HCT116 (cell line): ENCODE measurements at regions not wholly inside any gene's neighbourhood (a gene's known extent, or its start where the extent isn't known, plus 50 kb on each side); places are given as distances from the start of the nearest gene placed in this dataset.

Experiments
- ATAC-seq: fragments of 200-7000 bp; cut with Tn5 transposase; 2 replicates; pipeline ENCODE4 v1.9.1; 2020; ENCODE audit warnings: mild to moderate bottlenecking, moderate library complexity
- BruUV-seq: library from RNA; stranded (reverse); fragments of 400-500 nt; replicated peaks from 2 replicates; lab custom pipeline; 2021; lab: Mats Ljungman, UMichigan
- CTCF ChIA-PET: fragments of 300-600 bp; sonication (Branson Sonifier 250); formaldehyde crosslinking; loops from one replicate; lab custom pipeline; 2021; ENCODE audit warnings: antibody characterized with exemption; lab: Charles Lee
- POLR2A ChIA-PET: fragments of 300-600, 350-600 bp; sonication (Branson Sonifier 250); formaldehyde crosslinking; loops from one replicate; lab custom pipeline; 2021; ENCODE audit warnings: antibody characterized with exemption; lab: Charles Lee
- RAD21 ChIA-PET, 2 experiments: fragments of 300-600 bp; sonication (Branson Sonifier 250); formaldehyde crosslinking; loops; one replicate each; lab custom pipeline; 2023; ENCODE audit warnings: low total read pairs in 2 of 2; ENCODE audit not compliant: uncharacterized antibody in 2 of 2, unreplicated experiment in 2 of 2, low non-redundant PET in 1 of 2; lab: Charles Lee
- DNase-seq: peaks from one replicate; pipeline ENCODE4 v3.0.0-alpha.2; 2010; ENCODE audit warnings: low read depth, low spot score
- H2AFZ ChIP-seq: fragments of 200-600 bp; shearing (Covaris generic), sonication (generic); 2 replicates; pipeline ENCODE4 v1.6.1; 2017; ENCODE audit warnings: low read depth, mixed run types, mixed read lengths, antibody characterized with exemption, low read length; ENCODE audit not compliant: poor library complexity, severe bottlenecking
- H3K27ac ChIP-seq: 2 replicates; pipeline ENCODE4 v1.5.1; 2012; ENCODE audit warnings: low read depth, low read length
- H3K27me3 ChIP-seq: fragments of 200-600 bp; sonication (generic); 2 replicates; pipeline ENCODE4 v1.6.1; 2016; ENCODE audit warnings: mixed run types, low read length, mixed read lengths; ENCODE audit not compliant: insufficient read depth
- H3K36me3 ChIP-seq, 2 experiments: fragments of 200-500 bp in 1 of 2; fragments of 200-600 bp in 1 of 2; sonication (Bioruptor generic) in 1 of 2; sonication (generic) in 1 of 2; 2 replicates each; pipeline versions ENCODE4 v1.5.1 to v1.6.1; 2014 to 2016; ENCODE audit warnings: low read length in 2 of 2, inconsistent platforms in 1 of 2, mixed read lengths in 1 of 2, mixed run types in 1 of 2; ENCODE audit not compliant: insufficient read depth in 2 of 2, control insufficient read depth in 1 of 2
- H3K4me1 ChIP-seq, 2 experiments: fragments of 200-600 bp in 1 of 2; sonication (generic) in 1 of 2; 2 replicates each; pipeline versions ENCODE4 v1.5.1 to v1.6.1; 2012 to 2017; ENCODE audit warnings: low read length in 2 of 2, inconsistent platforms in 1 of 2, mild to moderate bottlenecking in 1 of 2, mixed read lengths in 1 of 2, mixed run types in 1 of 2, moderate library complexity in 1 of 2; ENCODE audit not compliant: insufficient read depth in 2 of 2, control insufficient read depth in 1 of 2
- H3K4me2 ChIP-seq: fragments of 200-600 bp; sonication (generic); 2 replicates; pipeline ENCODE4 v1.6.1; 2017; ENCODE audit warnings: mixed run types, low read length, mixed read lengths
- H3K4me3 ChIP-seq, 2 experiments: fragments of 200-600 bp in 1 of 2; sonication (generic) in 1 of 2; replicated peaks in 1 of 2; 2 replicates each; pipeline ENCODE4 v1.5.1; 2011 to 2016; ENCODE audit warnings: low read length in 2 of 2, control low read depth in 1 of 2, low read depth in 1 of 2, mild to moderate bottlenecking in 1 of 2, mixed read lengths in 1 of 2, mixed run types in 1 of 2
- H3K79me2 ChIP-seq: fragments of 200-600 bp; sonication (generic); 2 replicates; pipeline ENCODE4 v1.6.1; 2017; ENCODE audit warnings: mild to moderate bottlenecking, mixed run types, low read length, moderate library complexity, mixed read lengths; ENCODE audit not compliant: insufficient read depth
- H3K9ac ChIP-seq: fragments of 200-600 bp; sonication (generic); 2 replicates; pipeline ENCODE4 v1.6.1; 2016; ENCODE audit warnings: low read length, mixed read lengths
- H3K9me2 ChIP-seq: fragments of 200-600 bp; sonication (generic), shearing (Covaris generic); 2 replicates; pipeline ENCODE4 v1.6.1; 2017; ENCODE audit warnings: mixed run types, mild to moderate bottlenecking, moderate library complexity; ENCODE audit not compliant: insufficient read depth
- H3K9me3 ChIP-seq, 2 experiments: fragments of 200-500 bp in 1 of 2; fragments of 200-600 bp in 1 of 2; sonication (Bioruptor generic) in 1 of 2; sonication (generic) in 1 of 2; 2 replicates each; pipeline ENCODE4 v1.6.1; 2014 to 2017; ENCODE audit warnings: low read length in 2 of 2, mixed read lengths in 2 of 2, inconsistent platforms in 1 of 2, low read depth in 1 of 2, mild to moderate bottlenecking in 1 of 2, mixed run types in 1 of 2, moderate library complexity in 1 of 2; ENCODE audit not compliant: control insufficient read depth in 1 of 2, insufficient read depth in 1 of 2
- H4K20me1 ChIP-seq: fragments of 200-600 bp; sonication (generic), shearing (Covaris generic); 2 replicates; pipeline ENCODE4 v1.6.1; 2017; ENCODE audit warnings: mixed run types, mild to moderate bottlenecking, moderate library complexity; ENCODE audit not compliant: insufficient read depth
- CBX3 ChIP-seq: IDR thresholded peaks from 2 replicates; pipeline ENCODE4 v1.6.1; 2012; ENCODE audit warnings: low read depth
- CEBPB ChIP-seq: IDR thresholded peaks from 2 replicates; pipeline ENCODE4 v1.6.1; 2012; ENCODE audit warnings: low read depth
- EGR1 ChIP-seq: IDR thresholded peaks from 2 replicates; pipeline ENCODE4 v1.6.1; 2012; ENCODE audit warnings: low read depth
- EZH2 ChIP-seq: fragments of 200-600 bp; sonication (generic); IDR thresholded peaks from 2 replicates; pipeline ENCODE4 v1.6.1; 2017; ENCODE audit warnings: antibody characterized with exemption, mixed run types
- FOSL1 ChIP-seq: IDR thresholded peaks from 2 replicates; pipeline ENCODE4 v1.6.1; 2012; ENCODE audit warnings: low read depth
- POLR2A ChIP-seq: IDR thresholded peaks from 2 replicates; pipeline ENCODE4 v1.7.0; 2011; ENCODE audit warnings: borderline replicate concordance; ENCODE audit not compliant: insufficient read depth, insufficient read length; ENCODE audit errors: extremely low read depth
- POLR2AphosphoS5 ChIP-seq: IDR thresholded peaks from 2 replicates; pipeline ENCODE4 v1.6.1; 2011; ENCODE audit warnings: mild to moderate bottlenecking, low read depth, low read length, moderate library complexity
- RAD21 ChIP-seq: IDR thresholded peaks from 2 replicates; pipeline ENCODE4 v1.6.1; 2012; ENCODE audit warnings: low read depth, mild to moderate bottlenecking
- SIN3A ChIP-seq: IDR thresholded peaks from 2 replicates; pipeline ENCODE4 v1.6.1; 2012; ENCODE audit warnings: low read depth
- SP1 ChIP-seq: IDR thresholded peaks from 2 replicates; pipeline ENCODE4 v1.6.1; 2012; ENCODE audit warnings: low read depth
- SRF ChIP-seq: IDR thresholded peaks from 2 replicates; pipeline ENCODE4 v1.6.1; 2012; ENCODE audit warnings: low read depth
- TCF7L2 ChIP-seq: IDR thresholded peaks from 2 replicates; pipeline ENCODE4 v1.7.0; 2011; ENCODE audit warnings: borderline replicate concordance, inconsistent platforms; ENCODE audit not compliant: insufficient read depth, insufficient read length; ENCODE audit errors: extremely low read depth
- YY1 ChIP-seq: IDR thresholded peaks from 2 replicates; pipeline ENCODE4 v1.6.1; 2011; ENCODE audit warnings: low read length, low read depth, moderate library complexity, mild to moderate bottlenecking; ENCODE audit not compliant: insufficient replicate concordance; ENCODE audit errors: extremely low read depth
- ZNF274 ChIP-seq: fragments of 200-500 bp; sonication (Bioruptor generic); IDR thresholded peaks from 2 replicates; pipeline ENCODE4 v1.6.1; 2014; ENCODE audit warnings: mild to moderate bottlenecking, low read depth, low read length, inconsistent platforms
- intact Hi-C: fragments of 100-400 bp; cut with micrococcal nuclease; formaldehyde crosslinking; loops from 2 replicates; pipeline ENCODE4 v1.10.0; 2022
- TF ChIP-seq, protein P1 (sequence below): IDR thresholded peaks from 2 replicates; pipeline ENCODE4 v1.6.1; 2012
- TF ChIP-seq, protein P2 (sequence below): IDR thresholded peaks from 2 replicates; pipeline ENCODE4 v1.6.1; 2011; ENCODE audit warnings: mild to moderate bottlenecking, low read length, moderate library complexity; ENCODE audit not compliant: insufficient replicate concordance; ENCODE audit errors: extremely low read depth
- TF ChIP-seq, protein P3 (sequence below): IDR thresholded peaks from 2 replicates; pipeline ENCODE4 v1.6.1; 2012

DNA sequence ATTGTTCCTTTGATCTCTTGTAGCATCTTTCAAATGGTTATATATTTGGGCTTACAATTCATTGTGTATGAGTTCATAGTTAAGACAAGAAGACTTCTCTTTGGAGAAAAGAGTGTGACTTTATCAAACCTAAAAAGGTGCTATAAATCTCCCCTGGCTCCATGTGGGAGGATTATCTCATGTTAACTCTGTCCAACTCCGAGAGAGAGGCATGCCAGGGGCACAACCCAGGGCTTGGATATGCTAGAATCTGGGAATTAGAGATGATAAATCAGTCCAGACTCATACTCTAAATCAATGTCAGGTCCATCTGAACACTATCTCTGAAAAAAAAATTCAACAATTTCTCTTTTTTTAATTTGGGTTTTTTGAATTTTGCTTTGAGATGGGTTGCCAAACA, 462.8 kb downstream of the TUSC7 start:
- no peak for ATAC-seq
- no peaks in the 10 kb centered on the region for H3K27me3 ChIP-seq
- no peak overlapping the region for H3K4me3 ChIP-seq
- H3K4me1 ChIP-seq, result no peaks in the 10 kb centered on the region
- no peak overlapping the region for H2AFZ ChIP-seq
- no peaks in the 10 kb centered on the region for H3K79me2 ChIP-seq
- intact Hi-C loops, result no loop called here
- H3K27ac ChIP-seq, result no peak overlapping the region
- H3K36me3 ChIP-seq, result no peaks in the 10 kb centered on the region
- CTCF ChIA-PET, result no interaction called here
- no peak overlapping the region for H3K4me2 ChIP-seq
- BruUV-seq, result no TSS peak
- no peak for DNase-seq
- no peak for TF ChIP-seq EGR1
- no peak for TF ChIP-seq FOSL1
- no peak for TF ChIP-seq ZNF274
- TF ChIP-seq CBX3, result no peak
- TF ChIP-seq RAD21, result no peak
- TF ChIP-seq TCF7L2, result no peak
- no peak for TF ChIP-seq YY1
- TF ChIP-seq POLR2AphosphoS5, result no peak
- H3K9me3 ChIP-seq, result peaks cover 0 to 4% of the 10 kb centered on the region in 2 experiments; a peak in 1 of 4 replicates
- RAD21 ChIA-PET, result no interaction called here
- no peaks in the 10 kb centered on the region for H3K9me2 ChIP-seq
- POLR2A ChIA-PET, result no interaction called here
- no peaks in the 10 kb centered on the region for H4K20me1 ChIP-seq
- H3K9ac ChIP-seq, result no peak overlapping the region

DNA sequence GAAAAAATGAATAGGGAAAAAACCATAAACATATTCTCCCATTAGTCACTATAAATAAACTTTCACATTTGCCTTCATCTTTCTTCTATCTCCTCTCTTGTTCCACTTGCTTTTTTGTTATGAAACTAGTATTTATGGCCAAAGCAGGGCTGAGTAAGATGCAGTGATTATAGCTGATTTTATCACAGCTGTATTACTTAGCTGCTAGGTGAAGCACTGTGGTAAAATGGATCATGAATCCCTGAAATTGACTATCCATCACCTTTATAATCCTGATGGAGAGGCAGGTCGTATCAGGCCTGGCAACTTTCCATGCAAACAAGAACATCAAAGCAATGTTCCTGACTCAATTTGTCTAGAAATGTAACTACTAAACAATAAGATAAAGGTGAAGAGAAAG, 471.6 kb downstream of the TUSC7 start:
- intact Hi-C loops, result no loop called here
- Histone ChIP-seq H3K79me2 (no peaks in the 10 kb centered on the region), H3K27ac (no peak overlapping the region), H3K9me3 (no peaks in the 10 kb centered on the region), H3K4me3 (no peak overlapping the region), H3K27me3 (no peaks in the 10 kb centered on the region), H3K9ac (no peak overlapping the region), H3K9me2 (no peaks in the 10 kb centered on the region), H3K4me2 (no peak overlapping the region), H3K36me3 (no peaks in the 10 kb centered on the region), H3K4me1 (no peaks in the 10 kb centered on the region), H2AFZ (no peak overlapping the region), H4K20me1 (no peaks in the 10 kb centered on the region)
- CTCF ChIA-PET, result no interaction called here
- BruUV-seq, result no TSS peak
- TF ChIP-seq, protein P1, sequence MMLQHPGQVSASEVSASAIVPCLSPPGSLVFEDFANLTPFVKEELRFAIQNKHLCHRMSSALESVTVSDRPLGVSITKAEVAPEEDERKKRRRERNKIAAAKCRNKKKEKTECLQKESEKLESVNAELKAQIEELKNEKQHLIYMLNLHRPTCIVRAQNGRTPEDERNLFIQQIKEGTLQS, result no peak
- TF ChIP-seq POLR2AphosphoS5 (no peak), SRF (no peak), CEBPB (no peak), RAD21 (no peak), EZH2 (no peak), SIN3A (no peak), FOSL1 (no peak), TCF7L2 (no peak), SP1 (no peak), POLR2A (no peak)
- TF ChIP-seq, protein P2, sequence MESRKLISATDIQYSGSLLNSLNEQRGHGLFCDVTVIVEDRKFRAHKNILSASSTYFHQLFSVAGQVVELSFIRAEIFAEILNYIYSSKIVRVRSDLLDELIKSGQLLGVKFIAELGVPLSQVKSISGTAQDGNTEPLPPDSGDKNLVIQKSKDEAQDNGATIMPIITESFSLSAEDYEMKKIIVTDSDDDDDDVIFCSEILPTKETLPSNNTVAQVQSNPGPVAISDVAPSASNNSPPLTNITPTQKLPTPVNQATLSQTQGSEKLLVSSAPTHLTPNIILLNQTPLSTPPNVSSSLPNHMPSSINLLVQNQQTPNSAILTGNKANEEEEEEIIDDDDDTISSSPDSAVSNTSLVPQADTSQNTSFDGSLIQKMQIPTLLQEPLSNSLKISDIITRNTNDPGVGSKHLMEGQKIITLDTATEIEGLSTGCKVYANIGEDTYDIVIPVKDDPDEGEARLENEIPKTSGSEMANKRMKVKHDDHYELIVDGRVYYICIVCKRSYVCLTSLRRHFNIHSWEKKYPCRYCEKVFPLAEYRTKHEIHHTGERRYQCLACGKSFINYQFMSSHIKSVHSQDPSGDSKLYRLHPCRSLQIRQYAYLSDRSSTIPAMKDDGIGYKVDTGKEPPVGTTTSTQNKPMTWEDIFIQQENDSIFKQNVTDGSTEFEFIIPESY, result no peak
- TF ChIP-seq, protein P3, sequence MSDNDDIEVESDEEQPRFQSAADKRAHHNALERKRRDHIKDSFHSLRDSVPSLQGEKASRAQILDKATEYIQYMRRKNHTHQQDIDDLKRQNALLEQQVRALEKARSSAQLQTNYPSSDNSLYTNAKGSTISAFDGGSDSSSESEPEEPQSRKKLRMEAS, result no peak
- POLR2A ChIA-PET, result no interaction called here
- ATAC-seq, result no peak
- RAD21 ChIA-PET, result no interaction called here
- DNase-seq, result no peak
